Neuronal stem cell (in vitro differentiated cells): ENCODE measurements at regions not wholly inside any gene's neighbourhood (a gene's known extent, or its start where the extent isn't known, plus 50 kb on each side); places are given as distances from the start of the nearest gene placed in this dataset.
A peak's percentile ranks its signal among the peaks of the same experiment; 100 is the strongest.
"Not testable (repeated sequence)": the region's sequence is repeated elsewhere in the genome, so short reads cannot be mapped to it uniquely, and the experiment has no call there.

Source experiments
- DNase-seq: peaks from one replicate; pipeline ENCODE4 v3.0.0-alpha.2; 2013; ENCODE audit warnings: low spot score
- H2AFZ ChIP-seq: one replicate; pipeline ENCODE4 v1.6.1; 2013; ENCODE audit warnings: mild to moderate bottlenecking, low read length, inconsistent platforms
- H2AK5ac ChIP-seq: 2 replicates; pipeline ENCODE4 v1.6.1; 2013; ENCODE audit warnings: low read depth, mild to moderate bottlenecking, inconsistent platforms, low read length, moderate library complexity, mixed read lengths
- H2BK120ac ChIP-seq: 2 replicates; pipeline ENCODE4 v1.6.1; 2013; ENCODE audit warnings: low read depth, mild to moderate bottlenecking, inconsistent platforms, low read length, moderate library complexity, mixed read lengths
- H2BK12ac ChIP-seq: one replicate; pipeline ENCODE4 v1.6.1; 2013; ENCODE audit warnings: low read length, inconsistent platforms
- H2BK15ac ChIP-seq: 2 replicates; pipeline ENCODE4 v1.6.1; 2013; ENCODE audit warnings: mild to moderate bottlenecking, low read length, inconsistent platforms, mixed read lengths
- H2BK5ac ChIP-seq: one replicate; pipeline ENCODE4 v1.6.1; 2013; ENCODE audit warnings: inconsistent platforms, mild to moderate bottlenecking, low read length, moderate library complexity
- H3K14ac ChIP-seq: one replicate; pipeline ENCODE4 v1.6.1; 2013; ENCODE audit warnings: low read length, inconsistent platforms
- H3K18ac ChIP-seq: 2 replicates; pipeline ENCODE4 v1.6.1; 2013; ENCODE audit warnings: low read length, inconsistent platforms
- H3K23ac ChIP-seq: 2 replicates; pipeline ENCODE4 v1.6.1; 2013; ENCODE audit warnings: low read depth, mild to moderate bottlenecking, mixed read lengths, low read length, inconsistent platforms; ENCODE audit not compliant: poor library complexity
- H3K27ac ChIP-seq: replicated peaks from 3 replicates; pipeline ENCODE4 v1.5.1; 2013; ENCODE audit warnings: low read length, inconsistent platforms
- H3K27me3 ChIP-seq, 3 experiments: 2 replicates each; pipeline ENCODE4 v1.6.1; 2013; ENCODE audit warnings: low read length in 3 of 3, mild to moderate bottlenecking in 2 of 3, inconsistent platforms in 1 of 3, low read depth in 1 of 3, mixed read lengths in 1 of 3, moderate library complexity in 1 of 3; ENCODE audit not compliant: control insufficient read depth in 3 of 3, insufficient read depth in 3 of 3
- H3K36me3 ChIP-seq, 2 donors: replicated peaks in 1 of 2; 2 replicates each; pipeline ENCODE4 v1.6.1; 2013; ENCODE audit warnings: low read length in 2 of 2; ENCODE audit not compliant: control insufficient read depth in 2 of 2, insufficient read depth in 2 of 2
- H3K4ac ChIP-seq: 2 replicates; pipeline ENCODE4 v1.6.1; 2013; ENCODE audit warnings: inconsistent platforms, mild to moderate bottlenecking, low read length, moderate library complexity
- H3K4me1 ChIP-seq, 2 donors: 1 replicate in 1 of 2; 2 replicates in 1 of 2; pipeline ENCODE4 v1.6.1; 2013; ENCODE audit warnings: low read length in 2 of 2, low read depth in 1 of 2; ENCODE audit not compliant: control insufficient read depth in 2 of 2, insufficient read depth in 1 of 2
- H3K4me2 ChIP-seq: one replicate; pipeline ENCODE4 v1.6.1; 2013; ENCODE audit warnings: mild to moderate bottlenecking, low read length, inconsistent platforms; ENCODE audit not compliant: insufficient read depth, poor library complexity, severe bottlenecking
- H3K4me3 ChIP-seq, 2 donors: 2 replicates each; pipeline ENCODE4 v1.5.1; 2013; ENCODE audit warnings: low read length in 2 of 2, mild to moderate bottlenecking in 2 of 2, inconsistent platforms in 1 of 2, moderate library complexity in 1 of 2
- H3K79me1 ChIP-seq: one replicate; pipeline ENCODE4 v1.6.1; 2013; ENCODE audit warnings: low read depth, mild to moderate bottlenecking, inconsistent platforms, low read length, moderate library complexity
- H3K9ac ChIP-seq: one replicate; pipeline ENCODE4 v1.6.1; 2013; ENCODE audit warnings: mild to moderate bottlenecking, low read depth, low read length, inconsistent platforms; ENCODE audit not compliant: poor library complexity
- H3K9me3 ChIP-seq, 2 donors: replicated peaks in 1 of 2; 2 replicates each; pipeline versions ENCODE3 to v1.6.1; 2013; ENCODE audit warnings: low read length in 2 of 2, mild to moderate bottlenecking in 2 of 2, inconsistent platforms in 1 of 2, low read depth in 1 of 2, mixed read lengths in 1 of 2, moderate library complexity in 1 of 2; ENCODE audit not compliant: control insufficient read depth in 2 of 2, insufficient read depth in 1 of 2
- H4K8ac ChIP-seq: one replicate; pipeline ENCODE4 v1.6.1; 2013; ENCODE audit warnings: low read depth, mild to moderate bottlenecking, inconsistent platforms, low read length, moderate library complexity
- H4K91ac ChIP-seq: one replicate; pipeline ENCODE4 v1.6.1; 2013; ENCODE audit warnings: low read length, low read depth, mild to moderate bottlenecking, inconsistent platforms; ENCODE audit not compliant: poor library complexity
- WGBS, 2 donors: extraction: QIAGEN DNeasy Blood & Tissue Kit; methylation state at CpG; one replicate each; pipeline ENCODE4 v1.1.7; 2013; ENCODE audit warnings: missing lambda C conversion rate in 2 of 2, mixed read lengths in 1 of 2; ENCODE audit not compliant: insufficient read length in 2 of 2, insufficient replicate concordance in 1 of 2; ENCODE audit errors: extremely low coverage in 2 of 2; 5-methylcytosine and 5-hydroxymethylcytosine counted together

GRCh38 chr9:78697618-78698017, 400.7 kb downstream of the PSAT1 start:
- no peak overlapping the region for H3K4me3 ChIP-seq
- no peak overlapping the region for H2AK5ac ChIP-seq
- no peak for DNase-seq

GRCh38 chr9:78698371-78698770, 401.4 kb downstream of the PSAT1 start:
- Histone ChIP-seq H2BK120ac (no peak overlapping the region), H2BK15ac (no peak overlapping the region), H3K4me3 (no peak overlapping the region), H3K27ac (no peak overlapping the region), H2BK12ac (no peak overlapping the region), H2AFZ (no peak overlapping the region), H3K14ac (no peak overlapping the region), H3K9me3 (no peaks in the 10 kb centered on the region), H2AK5ac (no peak overlapping the region), H3K23ac (no peak overlapping the region), H4K8ac (no peak overlapping the region), H4K91ac (no peak overlapping the region), H3K9ac (no peak overlapping the region), H3K4me2 (no peak overlapping the region), H3K4me1 (peaks cover 0 to 6% of the 10 kb centered on the region in 2 donors), H3K18ac (no peak overlapping the region), H2BK5ac (no peak overlapping the region), H3K4ac (no peak overlapping the region), H3K36me3 (no peaks in the 10 kb centered on the region), H3K27me3 (no peaks in the 10 kb centered on the region), H3K79me1 (no peaks in the 10 kb centered on the region)
- DNase-seq, result no peak
- no CpG with 5 or more reads among the region's 2 CpGs for WGBS, 2 donors

More at GRCh38 chr9:78697618-78698017, 400.7 kb downstream of the PSAT1 start:
- Histone ChIP-seq H2BK5ac (no peak overlapping the region), H4K91ac (no peak overlapping the region), H3K14ac (no peak overlapping the region), H3K27ac (no peak overlapping the region), H3K23ac (no peak overlapping the region), H3K4me1 (peaks cover 0 to 7% of the 10 kb centered on the region in 2 donors), H3K9me3 (no peaks in the 10 kb centered on the region), H2BK15ac (no peak overlapping the region), H4K8ac (no peak overlapping the region), H3K4ac (no peak overlapping the region), H3K79me1 (no peaks in the 10 kb centered on the region), H2BK120ac (no peak overlapping the region), H3K27me3 (no peaks in the 10 kb centered on the region), H2AFZ (no peak overlapping the region), H3K36me3 (no peaks in the 10 kb centered on the region), H3K4me2 (no peak overlapping the region), H2BK12ac (no peak overlapping the region), H3K18ac (no peak overlapping the region), H3K9ac (no peak overlapping the region)
- WGBS, 2 donors, result no CpG with 5 or more reads among the region's 1 CpG

GRCh38 chr9:78699217-78699616, 402.3 kb downstream of the PSAT1 start:
- H4K91ac ChIP-seq, H3K36me3 ChIP-seq, H3K4me1 ChIP-seq, H2AK5ac ChIP-seq, H3K9me3 ChIP-seq, H3K4ac ChIP-seq, H3K4me2 ChIP-seq, H2BK12ac ChIP-seq, H3K23ac ChIP-seq, H4K8ac ChIP-seq, H3K27ac ChIP-seq, H3K14ac ChIP-seq, H3K9ac ChIP-seq, DNase-seq, H3K79me1 ChIP-seq, H3K18ac ChIP-seq, H2BK5ac ChIP-seq, H3K4me3 ChIP-seq, H2AFZ ChIP-seq, H2BK120ac ChIP-seq, H3K27me3 ChIP-seq, H2BK15ac ChIP-seq: not testable (repeated sequence)
- WGBS, 2 donors, result no CpG with 5 or more reads among the region's 3 CpGs

GRCh38 chr9:78704153-78704552, 407.2 kb downstream of the PSAT1 start:
- not testable (repeated sequence) for H3K79me1 ChIP-seq, H3K4me2 ChIP-seq, H4K91ac ChIP-seq, H2BK12ac ChIP-seq, H3K4me3 ChIP-seq, H3K4me1 ChIP-seq, H3K23ac ChIP-seq, H3K14ac ChIP-seq, H3K9me3 ChIP-seq, H2BK5ac ChIP-seq, H3K36me3 ChIP-seq, DNase-seq, H2BK120ac ChIP-seq, H4K8ac ChIP-seq, H3K9ac ChIP-seq, H2BK15ac ChIP-seq, H3K4ac ChIP-seq, H2AFZ ChIP-seq, H3K27ac ChIP-seq, H3K27me3 ChIP-seq, H2AK5ac ChIP-seq
- WGBS, 2 donors, result no CpG with 5 or more reads among the region's 4 CpGs
- peak overlapping the region; percentile 71 for H3K18ac ChIP-seq
